Transverse colon (tissue), 4 donors: ENCODE measurements at regions not wholly inside any gene's neighbourhood (a gene's known extent, or its start where the extent isn't known, plus 50 kb on each side); places are given as distances from the start of the nearest gene placed in this dataset.
"Not testable (repeated sequence)": the region's sequence is repeated elsewhere in the genome, so short reads cannot be mapped to it uniquely, and the experiment has no call there.

Experiments used
- DNase-seq: peaks from one replicate; pipeline ENCODE4 v3.0.0-alpha.2; 2019
- H3K27ac ChIP-seq, 4 donors: fragments of 200-600 bp; sonication (generic); 2 replicates each; pipeline ENCODE4 v1.5.1; 2016 to 2018; ENCODE audit warnings: inconsistent platforms in 4 of 4
- H3K27me3 ChIP-seq: fragments of 200-600 bp; sonication (generic); 2 replicates; pipeline ENCODE4 v1.5.1; 2017; ENCODE audit warnings: inconsistent platforms
- H3K36me3 ChIP-seq, 4 donors: fragments of 200-600 bp; sonication (generic); 2 replicates each; pipeline ENCODE4 v1.5.1; 2017 to 2019; ENCODE audit warnings: inconsistent platforms in 4 of 4
- H3K4me1 ChIP-seq, 4 donors: fragments of 200-600 bp; sonication (generic); 2 replicates each; pipeline ENCODE4 v1.5.1; 2017 to 2020; ENCODE audit warnings: inconsistent platforms in 4 of 4
- H3K4me3 ChIP-seq, 4 donors: fragments of 200-600 bp; sonication (generic); 1 replicate in 1 of 4; 2 replicates in 3 of 4; pipeline versions ENCODE4 v1.5.1 to v1.6.1; 2017 to 2019; ENCODE audit warnings: inconsistent platforms in 4 of 4
- H3K9me3 ChIP-seq, 2 donors: fragments of 200-600 bp; sonication (generic); 2 replicates each; pipeline ENCODE4 v1.5.1; 2017 to 2019; ENCODE audit warnings: inconsistent platforms in 2 of 2
- EP300 ChIP-seq: sonication (generic); formaldehyde crosslinking; IDR thresholded peaks from one replicate; pipeline ENCODE4 v1.6.1; 2017; ENCODE audit warnings: antibody characterized with exemption, low read depth
- POLR2A ChIP-seq: fragments of 450-650 bp; IDR thresholded peaks from one replicate; pipeline ENCODE4 v1.6.1; 2016; ENCODE audit warnings: antibody characterized with exemption, mild to moderate bottlenecking, moderate library complexity
- POLR2AphosphoS5 ChIP-seq, 3 donors: sonication (generic); formaldehyde crosslinking; IDR thresholded peaks; one replicate each; pipeline ENCODE4 v1.6.1; 2016; ENCODE audit warnings: antibody characterized with exemption in 3 of 3
- WGBS, 2 donors: methylation state at CpG; one replicate each; pipeline ENCODE4 v1.1.5; 2018; ENCODE audit warnings: low coverage in 1 of 2; 5-methylcytosine and 5-hydroxymethylcytosine counted together
- in situ Hi-C, 4 donors: fragments of 200-750 bp; cut with MboI; loops; one replicate each; pipeline versions ENCODE4 v1.15.0 to v1.15.1; 2017; ENCODE audit warnings: low sequenced_read_pairs in 3 of 4, low pct_ligation_motif_present in 1 of 4, low pct_unique_long_range_greater_than_20kb in 1 of 4
- intact Hi-C: fragments of 100-400 bp; cut with DNase I; formaldehyde crosslinking; loops from one replicate; pipeline ENCODE4 v1.15.1; 2023; ENCODE audit warnings: low total_unique reads
- TF ChIP-seq, protein P1 (sequence below), 5 experiments: fragments of 200-600 bp in 3 of 5; fragments of 450-650 bp in 2 of 5; sonication (generic) in 3 of 5; IDR thresholded peaks; 1 replicate in 2 of 5; 2 replicates in 3 of 5; pipeline ENCODE4 v1.5.1; 2016 to 2017; ENCODE audit warnings: antibody characterized with exemption in 5 of 5, inconsistent platforms in 3 of 5, mild to moderate bottlenecking in 2 of 5, moderate library complexity in 1 of 5

DNA sequence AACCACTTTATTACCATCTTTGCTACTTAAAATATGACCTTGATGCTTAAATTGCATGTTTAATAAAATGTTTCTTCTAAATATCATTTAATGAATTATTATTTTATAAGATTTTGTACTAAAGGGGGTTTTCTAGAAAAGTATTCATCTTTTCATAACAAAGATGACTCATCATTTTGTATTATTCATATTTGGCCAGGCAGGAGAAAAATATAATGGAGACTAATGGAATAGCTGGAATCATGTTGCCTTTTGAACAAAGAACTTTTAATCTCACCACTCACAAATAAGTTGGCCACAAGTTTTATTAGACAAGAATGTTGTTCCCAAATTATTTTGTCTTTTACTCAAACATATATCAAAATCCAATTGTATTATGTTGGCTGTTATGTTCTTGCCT, 882.4 kb downstream of the DSC3 start:
- Histone ChIP-seq H3K4me3 (no peak overlapping the region), H3K9me3 (no peaks in the 10 kb centered on the region), H3K36me3 (no peaks in the 10 kb centered on the region), H3K27me3 (no peaks in the 10 kb centered on the region), H3K27ac (no peak overlapping the region), H3K4me1 (no peaks in the 10 kb centered on the region)
- no peak for DNase-seq
- in situ Hi-C loops (no loop called here), intact Hi-C loops (no loop called here)
- TF ChIP-seq POLR2A, result no peak

DNA sequence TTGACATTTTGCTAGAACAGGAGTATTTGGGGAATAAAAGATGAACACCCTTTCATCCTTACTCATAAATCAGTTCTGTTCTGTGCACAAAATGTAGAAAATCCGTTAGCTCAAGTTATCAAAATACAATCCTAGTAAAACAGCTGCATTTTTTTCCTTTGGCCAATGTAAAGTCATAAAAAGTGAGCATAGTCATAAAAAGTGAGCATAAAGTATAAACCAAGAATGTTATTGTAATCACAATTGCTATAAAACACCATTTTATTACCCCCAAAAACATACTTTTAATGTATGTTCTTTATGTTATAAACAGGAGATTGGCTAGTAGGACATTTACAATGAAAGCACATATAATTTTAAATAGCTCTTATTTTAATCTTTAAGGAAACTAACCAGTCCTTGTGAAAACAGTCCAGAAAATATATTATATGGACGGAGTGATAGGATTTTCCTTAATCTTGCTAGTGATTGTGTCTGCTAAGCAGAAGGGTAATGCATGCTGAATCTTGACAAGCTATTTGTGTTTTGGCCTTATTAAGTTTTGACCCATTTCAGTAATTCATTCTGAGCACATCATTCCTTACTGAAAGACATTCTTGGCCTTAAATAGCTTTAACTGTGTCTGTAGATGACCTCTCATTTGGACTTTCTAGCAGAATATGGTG, 891.8 kb downstream of the DSC3 start:
- in situ Hi-C loops, result no loop called here

DNA sequence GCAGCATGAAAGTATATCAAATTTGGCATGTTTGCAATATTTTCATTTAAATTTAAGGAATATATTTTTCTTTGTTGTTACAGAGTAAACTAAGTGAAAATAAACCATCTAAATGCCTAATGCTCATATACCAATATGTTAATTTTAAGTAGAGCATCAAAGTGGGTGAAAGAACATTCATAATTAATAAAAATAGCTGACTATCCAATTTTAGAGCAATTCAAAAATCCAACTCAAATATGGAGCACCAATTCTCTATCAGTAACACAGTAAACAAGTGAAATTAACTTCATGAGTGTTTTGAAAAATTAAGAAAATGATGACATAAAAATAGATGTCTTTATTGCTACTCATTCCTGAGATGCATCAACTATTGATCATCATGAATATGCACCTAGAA, 893.0 kb downstream of the DSC3 start:
- intact Hi-C loops, result no loop called here
- Histone ChIP-seq H3K27ac (no peak overlapping the region), H3K4me1 (no peaks in the 10 kb centered on the region), H3K27me3 (no peaks in the 10 kb centered on the region), H3K9me3 (no peaks in the 10 kb centered on the region), H3K36me3 (no peaks in the 10 kb centered on the region), H3K4me3 (no peak overlapping the region)
- no peak for DNase-seq
- TF ChIP-seq POLR2A (no peak), EP300 (no peak), POLR2AphosphoS5 (IDR thresholded peaks at IDR 0.05) (no peak)
- TF ChIP-seq, protein P1, sequence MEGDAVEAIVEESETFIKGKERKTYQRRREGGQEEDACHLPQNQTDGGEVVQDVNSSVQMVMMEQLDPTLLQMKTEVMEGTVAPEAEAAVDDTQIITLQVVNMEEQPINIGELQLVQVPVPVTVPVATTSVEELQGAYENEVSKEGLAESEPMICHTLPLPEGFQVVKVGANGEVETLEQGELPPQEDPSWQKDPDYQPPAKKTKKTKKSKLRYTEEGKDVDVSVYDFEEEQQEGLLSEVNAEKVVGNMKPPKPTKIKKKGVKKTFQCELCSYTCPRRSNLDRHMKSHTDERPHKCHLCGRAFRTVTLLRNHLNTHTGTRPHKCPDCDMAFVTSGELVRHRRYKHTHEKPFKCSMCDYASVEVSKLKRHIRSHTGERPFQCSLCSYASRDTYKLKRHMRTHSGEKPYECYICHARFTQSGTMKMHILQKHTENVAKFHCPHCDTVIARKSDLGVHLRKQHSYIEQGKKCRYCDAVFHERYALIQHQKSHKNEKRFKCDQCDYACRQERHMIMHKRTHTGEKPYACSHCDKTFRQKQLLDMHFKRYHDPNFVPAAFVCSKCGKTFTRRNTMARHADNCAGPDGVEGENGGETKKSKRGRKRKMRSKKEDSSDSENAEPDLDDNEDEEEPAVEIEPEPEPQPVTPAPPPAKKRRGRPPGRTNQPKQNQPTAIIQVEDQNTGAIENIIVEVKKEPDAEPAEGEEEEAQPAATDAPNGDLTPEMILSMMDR (IDR thresholded peaks at IDR 0.05), result no peak
- in situ Hi-C loops, result no loop called here

More for the DNA sequence above, 891.8 kb downstream of the DSC3 start:
- no peak overlapping the region for H3K4me3 ChIP-seq
- TF ChIP-seq EP300 (no peak), POLR2AphosphoS5 (IDR thresholded peaks at IDR 0.05) (no peak), POLR2A (no peak)
- TF ChIP-seq, protein P1 (IDR thresholded peaks at IDR 0.05), result no peak
- H3K9me3 ChIP-seq, result no peaks in the 10 kb centered on the region
- no peaks in the 10 kb centered on the region for H3K4me1 ChIP-seq
- 17 to 33% methylated on average over 2 of the region's 2 CpGs for WGBS, 2 donors
- no peak overlapping the region for H3K27ac ChIP-seq
- intact Hi-C loops, result no loop called here
- no peaks in the 10 kb centered on the region for H3K27me3 ChIP-seq
- H3K36me3 ChIP-seq, result no peaks in the 10 kb centered on the region
- no peak for DNase-seq

DNA sequence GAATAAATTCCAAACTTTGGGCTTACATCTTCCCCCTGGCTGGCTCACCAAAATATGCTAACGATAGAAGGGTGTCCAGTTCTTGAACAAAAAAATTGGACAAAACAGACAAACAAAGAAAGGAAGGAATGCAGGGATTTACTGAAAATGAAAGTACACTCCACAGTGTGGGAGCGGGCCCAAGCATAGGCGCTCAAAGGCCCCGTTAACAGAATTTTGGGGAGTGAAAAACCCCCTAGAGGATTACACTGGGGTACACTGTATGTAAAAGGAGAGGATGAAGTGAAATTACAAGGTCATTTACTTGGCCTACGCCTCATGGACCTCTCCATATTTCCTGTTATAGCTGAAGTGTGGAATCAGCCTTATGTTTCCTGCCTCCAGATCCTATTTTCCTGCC, 899.7 kb downstream of the DSC3 start:
- no peaks in the 10 kb centered on the region for H3K4me1 ChIP-seq

DNA sequence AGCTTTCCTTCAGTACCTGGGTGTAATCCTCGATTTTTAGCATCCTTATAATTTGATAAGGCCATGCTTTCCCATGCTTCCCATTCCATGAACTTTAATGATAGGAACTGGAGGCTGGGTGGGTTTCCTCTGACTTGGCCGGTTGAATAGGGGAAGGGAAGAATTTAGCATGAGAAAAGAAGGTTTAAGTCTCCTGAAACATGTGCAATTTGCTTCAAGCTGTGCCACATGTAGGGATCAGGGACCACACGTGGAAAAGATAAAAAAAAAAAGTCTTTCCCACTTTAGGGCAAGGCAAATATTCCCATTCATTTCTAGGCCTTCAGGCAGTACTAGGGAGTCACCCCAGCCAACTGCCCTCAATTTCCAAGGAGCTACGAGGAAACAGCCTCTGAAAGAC, 900.3 kb downstream of the DSC3 start:
- DNase-seq, result no peak
- H3K4me3 ChIP-seq, result no peak overlapping the region
- no peaks in the 10 kb centered on the region for H3K4me1 ChIP-seq
- no peaks in the 10 kb centered on the region for H3K9me3 ChIP-seq
- no peak overlapping the region for H3K27ac ChIP-seq
- H3K36me3 ChIP-seq, result no peaks in the 10 kb centered on the region
- H3K27me3 ChIP-seq, result no peaks in the 10 kb centered on the region
- intact Hi-C loops, result no loop called here
- in situ Hi-C loops, result no loop called here
- TF ChIP-seq EP300 (no peak), POLR2AphosphoS5 (IDR thresholded peaks at IDR 0.05) (no peak), POLR2A (no peak)
- TF ChIP-seq, protein P1 (IDR thresholded peaks at IDR 0.05), result no peak
- WGBS, 2 donors, result 34 to 42% methylated on average over 3 to 4 of the region's 4 CpGs

More for the DNA sequence above, 899.7 kb downstream of the DSC3 start:
- in situ Hi-C loops (no loop called here), intact Hi-C loops (no loop called here)
- 87 to 90% methylated on average over 5 of the region's 5 CpGs for WGBS, 2 donors
- TF ChIP-seq POLR2AphosphoS5 (IDR thresholded peaks at IDR 0.05), result no peak
- TF ChIP-seq, protein P1 (IDR thresholded peaks at IDR 0.05), result no peak
- TF ChIP-seq EP300, result no peak
- no peak for DNase-seq
- Histone ChIP-seq H3K36me3 (no peaks in the 10 kb centered on the region), H3K27me3 (no peaks in the 10 kb centered on the region), H3K4me3 (no peak overlapping the region), H3K27ac (no peak overlapping the region), H3K9me3 (no peaks in the 10 kb centered on the region)

DNA sequence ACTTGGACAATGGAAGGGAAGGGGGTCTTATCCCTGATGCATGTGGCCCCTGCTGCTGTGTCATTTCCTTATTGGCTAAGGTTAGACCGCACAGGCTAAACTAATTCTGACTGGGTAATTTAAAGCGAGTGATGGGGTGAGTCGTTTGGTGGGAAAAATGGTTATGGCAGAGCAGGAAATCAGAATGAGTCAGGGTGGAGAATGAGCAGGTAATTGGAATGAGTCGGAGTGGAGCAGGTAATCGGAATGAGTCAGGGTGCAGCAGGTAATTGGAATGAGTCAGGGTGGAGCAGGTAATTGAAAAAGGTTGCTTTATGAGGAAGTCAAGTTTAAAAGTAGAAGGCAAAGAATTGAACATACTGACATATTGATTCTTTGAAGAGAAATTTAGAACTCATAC, 901.0 kb downstream of the DSC3 start:
- intact Hi-C loops, H3K4me1 ChIP-seq, H3K36me3 ChIP-seq, H3K27ac ChIP-seq, H3K9me3 ChIP-seq, H3K4me3 ChIP-seq, DNase-seq, in situ Hi-C loops, H3K27me3 ChIP-seq: not testable (repeated sequence)
- WGBS, 2 donors, result 89 to 90% methylated on average over 3 to 5 of the region's 5 CpGs
